ENCODE measurements at regions not wholly inside any gene's neighbourhood (a gene's known extent, or its start where the extent isn't known, plus 50 kb on each side); places are given as distances from the start of the nearest gene placed in this dataset.

DNA sequence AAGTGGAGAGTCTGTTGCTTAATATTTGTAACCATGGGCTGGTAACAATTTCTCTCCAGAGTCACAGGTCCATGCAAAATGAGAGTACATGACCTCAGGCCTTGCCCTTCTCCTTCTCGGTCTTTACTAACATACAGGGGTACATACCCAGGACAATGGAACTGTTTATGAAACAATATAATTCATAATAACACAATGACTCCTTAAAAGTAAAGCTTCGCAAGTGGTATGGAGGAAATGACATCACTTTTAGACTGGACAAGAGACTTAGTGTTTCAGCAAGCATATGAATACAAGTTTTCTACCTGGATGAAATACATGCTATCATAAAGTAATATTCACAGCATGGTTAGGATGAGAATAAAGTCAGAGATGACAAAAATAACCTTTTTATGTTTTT lies 386.6 kb downstream of the PLK2 start:
- TF ChIP-seq, protein P1, sequence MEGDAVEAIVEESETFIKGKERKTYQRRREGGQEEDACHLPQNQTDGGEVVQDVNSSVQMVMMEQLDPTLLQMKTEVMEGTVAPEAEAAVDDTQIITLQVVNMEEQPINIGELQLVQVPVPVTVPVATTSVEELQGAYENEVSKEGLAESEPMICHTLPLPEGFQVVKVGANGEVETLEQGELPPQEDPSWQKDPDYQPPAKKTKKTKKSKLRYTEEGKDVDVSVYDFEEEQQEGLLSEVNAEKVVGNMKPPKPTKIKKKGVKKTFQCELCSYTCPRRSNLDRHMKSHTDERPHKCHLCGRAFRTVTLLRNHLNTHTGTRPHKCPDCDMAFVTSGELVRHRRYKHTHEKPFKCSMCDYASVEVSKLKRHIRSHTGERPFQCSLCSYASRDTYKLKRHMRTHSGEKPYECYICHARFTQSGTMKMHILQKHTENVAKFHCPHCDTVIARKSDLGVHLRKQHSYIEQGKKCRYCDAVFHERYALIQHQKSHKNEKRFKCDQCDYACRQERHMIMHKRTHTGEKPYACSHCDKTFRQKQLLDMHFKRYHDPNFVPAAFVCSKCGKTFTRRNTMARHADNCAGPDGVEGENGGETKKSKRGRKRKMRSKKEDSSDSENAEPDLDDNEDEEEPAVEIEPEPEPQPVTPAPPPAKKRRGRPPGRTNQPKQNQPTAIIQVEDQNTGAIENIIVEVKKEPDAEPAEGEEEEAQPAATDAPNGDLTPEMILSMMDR (optimal IDR thresholded peaks at IDR 0.05 in 1 of 3, IDR thresholded peaks at IDR 0.05 in 1 of 3, conservative IDR thresholded peaks at IDR 0.05 in 1 of 3; ENCODE audit: extremely low read depth in 1 of 3, insufficient read depth in 2 of 3, low read length in 3 of 3), result no peak
- no peak for TF ChIP-seq EZH2 (IDR thresholded peaks at IDR 0.05; ENCODE audit: low read length)
